Mesendoderm (in vitro differentiated cells): ENCODE measurements at regions not wholly inside any gene's neighbourhood (a gene's known extent, or its start where the extent isn't known, plus 50 kb on each side); places are given as distances from the start of the nearest gene placed in this dataset.
"Not testable (repeated sequence)": the region's sequence is repeated elsewhere in the genome, so short reads cannot be mapped to it uniquely, and the experiment has no call there.

Source experiments
- DNase-seq: peaks from one replicate; pipeline ENCODE4 v3.0.0; 2013
- H2AK5ac ChIP-seq: 2 replicates; pipeline ENCODE4 v1.6.1; 2013; ENCODE audit warnings: low read length, inconsistent platforms
- H2BK120ac ChIP-seq: 2 replicates; pipeline ENCODE4 v1.6.1; 2013; ENCODE audit warnings: low read depth, mild to moderate bottlenecking, low read length, moderate library complexity, mixed read lengths
- H2BK15ac ChIP-seq: replicated peaks from 2 replicates; pipeline ENCODE4 v1.6.1; 2013; ENCODE audit warnings: low read depth, mild to moderate bottlenecking, moderate library complexity
- H2BK5ac ChIP-seq: 2 replicates; pipeline ENCODE4 v1.6.1; 2013; ENCODE audit warnings: low read length, inconsistent platforms
- H3K18ac ChIP-seq: 2 replicates; pipeline ENCODE4 v1.6.1; 2013; ENCODE audit warnings: mild to moderate bottlenecking, low read length, mixed read lengths
- H3K23ac ChIP-seq: one replicate; pipeline ENCODE4 v1.6.1; 2013; ENCODE audit warnings: low read length
- H3K27ac ChIP-seq: 2 replicates; pipeline ENCODE4 v1.5.1; 2013; ENCODE audit warnings: low read depth, mild to moderate bottlenecking, inconsistent platforms, low read length, moderate library complexity
- H3K27me3 ChIP-seq: 2 replicates; pipeline ENCODE4 v1.6.1; 2013; ENCODE audit warnings: low read length, control low read depth, mild to moderate bottlenecking, inconsistent platforms; ENCODE audit not compliant: insufficient read depth, poor library complexity
- H3K36me3 ChIP-seq: 2 replicates; pipeline ENCODE4 v1.6.1; 2013; ENCODE audit warnings: low read length, inconsistent platforms; ENCODE audit not compliant: control insufficient read depth, insufficient read depth
- H3K4ac ChIP-seq: one replicate; pipeline ENCODE4 v1.6.1; 2013; ENCODE audit warnings: low read depth, mild to moderate bottlenecking, low read length, moderate library complexity
- H3K4me1 ChIP-seq: 2 replicates; pipeline ENCODE4 v1.6.1; 2013; ENCODE audit warnings: low read depth, low read length, inconsistent platforms; ENCODE audit not compliant: control insufficient read depth
- H3K4me2 ChIP-seq: 2 replicates; pipeline ENCODE4 v1.6.1; 2013; ENCODE audit warnings: low read length
- H3K4me3 ChIP-seq: 2 replicates; pipeline ENCODE4 v1.5.1; 2013; ENCODE audit warnings: mild to moderate bottlenecking, low read length
- H3K56ac ChIP-seq: one replicate; pipeline ENCODE4 v1.6.1; 2013; ENCODE audit warnings: low read length
- H3K79me1 ChIP-seq: 2 replicates; pipeline ENCODE4 v1.6.1; 2013; ENCODE audit warnings: low read length, inconsistent platforms
- H3K79me2 ChIP-seq: 2 replicates; pipeline ENCODE4 v1.6.1; 2013; ENCODE audit warnings: mild to moderate bottlenecking, low read length; ENCODE audit not compliant: control insufficient read depth, insufficient read depth
- H3K9ac ChIP-seq: 2 replicates; pipeline ENCODE4 v1.6.1; 2013; ENCODE audit warnings: low read length, inconsistent platforms
- H4K5ac ChIP-seq: one replicate; pipeline ENCODE4 v1.6.1; 2013; ENCODE audit warnings: low read length
- H4K8ac ChIP-seq: one replicate; pipeline ENCODE4 v1.6.1; 2013; ENCODE audit warnings: low read depth, mild to moderate bottlenecking, control low read depth, low read length, moderate library complexity
- WGBS: extraction: QIAGEN DNeasy Blood & Tissue Kit; methylation state at CpG from one replicate; pipeline ENCODE4 v1.1.7; 2013; ENCODE audit warnings: low lambda C conversion rate, missing lambda C conversion rate; ENCODE audit not compliant: insufficient coverage; ENCODE audit errors: extremely low coverage; 5-methylcytosine and 5-hydroxymethylcytosine counted together

GRCh38 chr4:127525608-127526007 is 107.1 kb upstream of the INTU start:
- H3K27me3 ChIP-seq = no peaks in the 10 kb centered on the region
- H3K56ac ChIP-seq = no peak overlapping the region
- DNase-seq = peak; percentile 79
- H3K36me3 ChIP-seq = no peaks in the 10 kb centered on the region
- no peak overlapping the region for H2BK15ac ChIP-seq
- H3K23ac ChIP-seq = no peak overlapping the region
- no peak overlapping the region for H2AK5ac ChIP-seq
- H3K4me1 ChIP-seq = peaks cover 9% of the 10 kb centered on the region
- H3K4me3 ChIP-seq = no peak overlapping the region
- no peak overlapping the region for H3K27ac ChIP-seq
- no peaks in the 10 kb centered on the region for H3K79me2 ChIP-seq
- H4K8ac ChIP-seq = no peak overlapping the region
- no peak overlapping the region for H3K18ac ChIP-seq
- H3K79me1 ChIP-seq = no peaks in the 10 kb centered on the region
- H4K5ac ChIP-seq = no peak overlapping the region
- no peak overlapping the region for H3K4me2 ChIP-seq
- no peak overlapping the region for H2BK5ac ChIP-seq
- no peak overlapping the region for H2BK120ac ChIP-seq
- H3K9ac ChIP-seq = no peak overlapping the region
- no peak overlapping the region for H3K4ac ChIP-seq

GRCh38 chr4:127528302-127528701 is 104.5 kb upstream of the INTU start:
- no peak overlapping the region for H3K23ac ChIP-seq
- H3K4me1 ChIP-seq = peaks cover 6% of the 10 kb centered on the region
- no peak overlapping the region for H2AK5ac ChIP-seq
- H2BK5ac ChIP-seq = peak overlapping the region; percentile 12
- no peak overlapping the region for H4K5ac ChIP-seq
- peak overlapping the region; percentile 31 for H3K56ac ChIP-seq
- no peaks in the 10 kb centered on the region for H3K27me3 ChIP-seq
- H3K79me2 ChIP-seq = no peaks in the 10 kb centered on the region
- H3K79me1 ChIP-seq = no peaks in the 10 kb centered on the region
- no peak overlapping the region for H3K4me2 ChIP-seq
- H3K36me3 ChIP-seq = no peaks in the 10 kb centered on the region
- peak overlapping the region; percentile 56 for H4K8ac ChIP-seq
- H3K4ac ChIP-seq = no peak overlapping the region
- peak; percentile 54 for DNase-seq
- no CpG with 5 or more reads among the region's 1 CpG for WGBS
- no peak overlapping the region for H3K4me3 ChIP-seq
- H3K18ac ChIP-seq = peak overlapping the region; percentile 70
- no peak overlapping the region for H3K9ac ChIP-seq
- H2BK15ac ChIP-seq = no peak overlapping the region
- H3K27ac ChIP-seq = no peak overlapping the region
- no peak overlapping the region for H2BK120ac ChIP-seq

DNA sequence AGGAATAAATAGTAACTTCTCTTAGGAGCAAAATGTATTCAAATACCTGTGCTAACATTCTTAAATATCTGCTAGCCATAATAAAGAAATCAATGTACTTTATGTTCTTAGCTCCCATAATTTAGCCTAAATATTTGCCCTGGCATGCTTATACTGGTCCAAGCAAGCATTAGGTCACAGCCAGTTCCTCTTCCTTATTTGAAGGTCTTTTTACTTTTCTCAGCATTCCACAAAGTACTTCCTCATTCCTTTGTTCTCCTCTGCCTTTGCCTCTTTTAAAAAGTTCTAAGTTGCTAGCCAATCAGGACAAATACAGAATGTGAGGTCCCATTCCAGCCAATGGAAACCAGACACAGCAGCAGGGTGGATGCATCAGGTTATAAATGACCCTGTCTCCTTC is 102.9 kb upstream of the INTU start:
- H2BK15ac ChIP-seq, DNase-seq: not testable (repeated sequence)

DNA sequence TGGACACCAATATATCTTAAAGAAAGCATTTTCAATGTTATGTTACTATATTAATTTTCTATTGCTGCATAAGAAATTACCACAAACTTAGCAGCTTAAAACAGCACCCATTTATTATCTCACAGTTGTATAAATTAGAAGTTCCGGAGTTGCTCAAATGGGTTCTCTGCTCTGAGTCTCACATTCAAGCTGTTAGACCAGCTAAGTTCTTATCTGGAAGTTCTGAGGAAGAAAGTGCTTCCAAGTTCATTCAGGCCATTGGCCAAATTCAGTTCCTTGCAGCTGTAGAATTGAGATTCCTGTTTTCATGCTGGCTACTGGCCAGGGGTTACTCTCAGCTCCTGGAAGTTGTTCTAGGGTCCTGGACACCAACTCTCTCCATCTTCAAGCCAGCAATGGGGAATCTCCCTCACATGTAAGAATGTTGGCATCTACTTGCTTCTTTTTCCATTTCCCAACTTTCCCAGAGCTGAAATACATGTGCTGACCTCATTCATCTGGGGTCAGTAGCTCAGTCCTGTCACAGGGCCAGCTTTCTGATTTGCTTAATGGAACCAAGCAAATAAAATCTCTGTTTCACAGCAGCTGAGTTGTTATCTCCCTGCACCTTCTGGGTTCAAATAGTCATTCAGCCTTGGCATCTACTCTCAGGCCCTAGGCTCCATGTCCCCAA is 99.6 kb upstream of the INTU start:
- no peak overlapping the region for H3K23ac ChIP-seq
- no peak overlapping the region for H3K4me3 ChIP-seq
- H3K27ac ChIP-seq = no peak overlapping the region
- no peaks in the 10 kb centered on the region for H3K79me2 ChIP-seq
- no peak overlapping the region for H3K56ac ChIP-seq
- no peaks in the 10 kb centered on the region for H3K27me3 ChIP-seq
- H2BK15ac ChIP-seq = no peak overlapping the region
- H4K8ac ChIP-seq = no peak overlapping the region
- H3K4me1 ChIP-seq = peaks cover under 1% of the 10 kb centered on the region
- no peak overlapping the region for H3K4me2 ChIP-seq
- no peaks in the 10 kb centered on the region for H3K79me1 ChIP-seq
- no peak overlapping the region for H3K4ac ChIP-seq
- no peak overlapping the region for H4K5ac ChIP-seq
- no peak overlapping the region for H2BK120ac ChIP-seq
- no peak overlapping the region for H2BK5ac ChIP-seq
- DNase-seq = no peak
- H3K18ac ChIP-seq = peak overlapping the region; percentile 56
- WGBS = no CpG with 5 or more reads among the region's 1 CpG
- H3K9ac ChIP-seq = no peak overlapping the region
- no peak overlapping the region for H2AK5ac ChIP-seq
- H3K36me3 ChIP-seq = no peaks in the 10 kb centered on the region

More for the DNA sequence above, 102.9 kb upstream of the INTU start:
- not testable (repeated sequence) for H3K4me2 ChIP-seq, H2AK5ac ChIP-seq, H4K5ac ChIP-seq, H3K9ac ChIP-seq, H3K79me1 ChIP-seq, H3K18ac ChIP-seq, H2BK5ac ChIP-seq, H3K4me3 ChIP-seq, H3K36me3 ChIP-seq, H3K23ac ChIP-seq, H3K27ac ChIP-seq, H3K56ac ChIP-seq, H3K27me3 ChIP-seq, H3K79me2 ChIP-seq, H2BK120ac ChIP-seq, H4K8ac ChIP-seq, H3K4me1 ChIP-seq, H3K4ac ChIP-seq

- H3K27me3 ChIP-seq = no peaks in the 10 kb centered on the region
- H3K56ac ChIP-seq = no peak overlapping the region
- H3K4me1 ChIP-seq = no peaks in the 10 kb centered on the region
- H2BK120ac ChIP-seq = no peak overlapping the region
- H3K79me2 ChIP-seq = no peaks in the 10 kb centered on the region
- H2BK5ac ChIP-seq = no peak overlapping the region
- no peak for DNase-seq
- no CpG with 5 or more reads among the region's 4 CpGs for WGBS
- no peaks in the 10 kb centered on the region for H3K79me1 ChIP-seq
- no peak overlapping the region for H3K27ac ChIP-seq
- H3K4me2 ChIP-seq = no peak overlapping the region
- H3K4me3 ChIP-seq = no peak overlapping the region
- H3K9ac ChIP-seq = no peak overlapping the region
- no peak overlapping the region for H2BK15ac ChIP-seq
- H4K8ac ChIP-seq = no peak overlapping the region
- no peak overlapping the region for H4K5ac ChIP-seq
- no peak overlapping the region for H3K23ac ChIP-seq
- H3K18ac ChIP-seq = no peak overlapping the region
- H2AK5ac ChIP-seq = no peak overlapping the region
- H3K4ac ChIP-seq = no peak overlapping the region
- no peaks in the 10 kb centered on the region for H3K36me3 ChIP-seq
Observed at GRCh38 chr4:127534041-127534825, 98.5 kb upstream of the INTU start.

DNA sequence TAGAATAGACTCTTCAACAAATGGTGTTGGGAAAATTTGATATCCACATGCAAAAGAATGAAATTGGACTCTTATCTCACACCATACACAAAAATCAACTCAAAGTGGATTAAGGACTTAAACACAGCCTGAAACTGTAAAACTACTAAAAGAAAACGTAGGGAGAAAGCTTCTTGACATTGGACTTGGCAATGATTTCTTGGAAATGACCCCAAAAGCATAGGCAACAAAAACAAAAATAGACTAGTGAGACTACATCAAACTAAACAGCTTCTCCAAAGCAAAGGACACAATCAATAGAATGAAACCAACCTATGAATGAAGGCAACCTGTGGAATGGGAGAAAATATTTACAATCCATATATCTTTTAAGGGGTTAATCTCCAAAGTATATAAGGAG is 94.7 kb upstream of the INTU start:
- Histone ChIP-seq H3K27me3 (no peaks in the 10 kb centered on the region), H4K5ac (no peak overlapping the region), H3K4me1 (no peaks in the 10 kb centered on the region), H4K8ac (no peak overlapping the region), H3K36me3 (no peaks in the 10 kb centered on the region), H3K4ac (no peak overlapping the region), H3K27ac (no peak overlapping the region), H3K18ac (peak overlapping the region; percentile 51), H3K9ac (no peak overlapping the region), H2BK120ac (no peak overlapping the region), H3K56ac (no peak overlapping the region), H3K79me1 (no peaks in the 10 kb centered on the region), H3K23ac (no peak overlapping the region), H3K79me2 (no peaks in the 10 kb centered on the region), H2BK5ac (no peak overlapping the region), H3K4me2 (no peak overlapping the region), H3K4me3 (no peak overlapping the region), H2AK5ac (no peak overlapping the region), H2BK15ac (no peak overlapping the region)
- DNase-seq = no peak
- no CpG with 5 or more reads among the region's 1 CpG for WGBS
